Endothelial cell (in vitro differentiated cells): ENCODE measurements at regions not wholly inside any gene's neighbourhood (a gene's known extent, or its start where the extent isn't known, plus 50 kb on each side); places are given as distances from the start of the nearest gene placed in this dataset.

Source experiments
- DNase-seq: peaks from one replicate; pipeline ENCODE4 v3.0.0; 2021; ENCODE audit warnings: low spot score
- H3K27ac Mint-ChIP-seq: one replicate; pipeline ENCODE4 v1.8.0; 2021; ENCODE audit warnings: mixed read lengths, inconsistent platforms; ENCODE audit not compliant: unreplicated experiment
- H3K27me3 Mint-ChIP-seq: one replicate; pipeline ENCODE4 v1.8.0; 2021; ENCODE audit warnings: mild to moderate bottlenecking, moderate library complexity, mixed read lengths, inconsistent platforms; ENCODE audit not compliant: unreplicated experiment
- H3K36me3 Mint-ChIP-seq: one replicate; pipeline ENCODE4 v1.8.0; 2021; ENCODE audit warnings: mild to moderate bottlenecking, low read depth, mixed read lengths, inconsistent platforms; ENCODE audit not compliant: unreplicated experiment
- H3K4me1 Mint-ChIP-seq: one replicate; pipeline ENCODE4 v1.8.0; 2021; ENCODE audit warnings: mild to moderate bottlenecking, mixed read lengths, inconsistent platforms; ENCODE audit not compliant: unreplicated experiment
- H3K4me3 Mint-ChIP-seq: one replicate; pipeline ENCODE4 v1.8.0; 2021; ENCODE audit warnings: mild to moderate bottlenecking, mixed read lengths, inconsistent platforms; ENCODE audit not compliant: unreplicated experiment
- H3K9me3 Mint-ChIP-seq: one replicate; pipeline ENCODE4 v1.8.0; 2021; ENCODE audit warnings: mixed read lengths, inconsistent platforms; ENCODE audit not compliant: unreplicated experiment
- CTCF ChIP-seq: fragments of 200-600 bp; sonication (generic); IDR thresholded peaks from one replicate; pipeline ENCODE4 v1.5.0; 2021; ENCODE audit warnings: antibody characterized with exemption; ENCODE audit not compliant: unreplicated experiment

DNA sequence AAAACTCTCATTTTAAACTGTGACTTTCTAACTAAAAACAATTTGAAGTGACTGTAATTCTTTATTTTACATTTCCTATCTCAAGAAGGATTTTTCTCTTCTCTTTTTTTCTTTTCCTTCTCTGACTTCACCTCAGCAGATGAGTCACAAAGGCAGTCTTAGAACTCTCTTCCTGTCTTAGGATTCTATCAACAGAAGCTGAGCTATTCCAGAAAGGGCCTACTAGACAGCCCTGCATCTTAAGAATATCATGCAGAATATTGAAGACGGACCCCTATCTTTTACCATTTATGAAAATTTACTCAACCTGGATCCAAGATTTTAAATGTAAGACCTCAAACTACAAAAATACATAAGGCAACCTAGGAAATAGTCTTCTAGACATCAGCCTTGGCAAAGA lies 365.7 kb upstream of the SEMA3C start:
- Mint-ChIP-seq H3K4me1 (no peaks in the 10 kb centered on the region), H3K27me3 (no peaks in the 10 kb centered on the region), H3K9me3 (no peaks in the 10 kb centered on the region), H3K4me3 (no peak overlapping the region), H3K36me3 (no peaks in the 10 kb centered on the region), H3K27ac (no peak overlapping the region)
- DNase-seq = no peak
- no peak for TF ChIP-seq CTCF

- H3K9me3 Mint-ChIP-seq = no peaks in the 10 kb centered on the region
- no peak for DNase-seq
- H3K27me3 Mint-ChIP-seq = no peaks in the 10 kb centered on the region
- no peak overlapping the region for H3K4me3 Mint-ChIP-seq
- no peaks in the 10 kb centered on the region for H3K36me3 Mint-ChIP-seq
- no peak overlapping the region for H3K27ac Mint-ChIP-seq
- TF ChIP-seq CTCF = no peak
- no peaks in the 10 kb centered on the region for H3K4me1 Mint-ChIP-seq
Measured at GRCh38 chr7:81280531-81280930, 361.7 kb upstream of the SEMA3C start.

- Mint-ChIP-seq H3K27ac (no peak overlapping the region), H3K36me3 (no peaks in the 10 kb centered on the region), H3K9me3 (no peaks in the 10 kb centered on the region), H3K4me1 (no peaks in the 10 kb centered on the region), H3K27me3 (no peaks in the 10 kb centered on the region), H3K4me3 (no peak overlapping the region)
- no peak for DNase-seq
- no peak for TF ChIP-seq CTCF
Measured at GRCh38 chr7:81277691-81278090, 358.8 kb upstream of the SEMA3C start.

DNA sequence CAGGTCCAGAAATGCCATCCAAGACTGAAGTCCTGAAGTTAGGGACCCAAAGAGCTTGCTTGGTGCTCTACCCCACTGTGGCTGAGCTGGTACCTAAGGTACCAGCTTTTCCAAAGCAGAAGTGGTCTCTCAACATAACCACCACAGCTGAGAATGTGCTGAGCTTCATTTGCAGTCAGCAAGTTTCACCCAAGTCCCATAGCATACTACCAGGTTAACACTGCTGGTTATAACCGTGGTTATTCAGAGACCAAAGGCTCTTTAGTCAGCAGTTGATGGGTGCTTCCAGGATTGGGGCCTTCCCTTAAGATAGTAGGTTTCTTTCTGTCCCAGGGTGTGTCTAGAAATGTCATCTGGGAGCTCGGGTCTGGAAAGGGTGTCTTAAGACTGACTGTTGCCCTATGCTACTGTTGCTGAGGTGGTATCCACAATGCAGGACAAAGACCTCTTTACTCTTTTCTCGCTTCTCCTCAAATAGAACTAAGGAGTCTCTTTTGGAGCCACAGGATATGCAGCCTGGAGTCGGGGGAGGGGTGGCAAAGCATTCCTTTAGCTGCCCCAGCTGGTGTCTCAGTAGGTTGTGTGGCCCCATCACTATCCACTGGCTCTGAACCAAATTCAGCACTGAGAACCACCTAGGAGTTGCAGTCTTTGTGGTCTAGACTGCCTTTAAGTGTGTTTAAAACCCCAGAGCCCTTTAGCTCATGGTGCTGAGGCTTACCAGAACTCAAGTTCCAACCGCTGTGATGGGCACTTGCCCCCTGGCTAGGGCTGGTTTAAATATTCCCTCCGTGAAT lies 354.9 kb upstream of the SEMA3C start:
- H3K27me3 Mint-ChIP-seq = no peaks in the 10 kb centered on the region
- no peaks in the 10 kb centered on the region for H3K9me3 Mint-ChIP-seq
- H3K36me3 Mint-ChIP-seq = no peaks in the 10 kb centered on the region
- no peak for TF ChIP-seq CTCF
- no peaks in the 10 kb centered on the region for H3K4me1 Mint-ChIP-seq
- H3K4me3 Mint-ChIP-seq = no peak overlapping the region
- no peak overlapping the region for H3K27ac Mint-ChIP-seq
- DNase-seq = no peak

DNA sequence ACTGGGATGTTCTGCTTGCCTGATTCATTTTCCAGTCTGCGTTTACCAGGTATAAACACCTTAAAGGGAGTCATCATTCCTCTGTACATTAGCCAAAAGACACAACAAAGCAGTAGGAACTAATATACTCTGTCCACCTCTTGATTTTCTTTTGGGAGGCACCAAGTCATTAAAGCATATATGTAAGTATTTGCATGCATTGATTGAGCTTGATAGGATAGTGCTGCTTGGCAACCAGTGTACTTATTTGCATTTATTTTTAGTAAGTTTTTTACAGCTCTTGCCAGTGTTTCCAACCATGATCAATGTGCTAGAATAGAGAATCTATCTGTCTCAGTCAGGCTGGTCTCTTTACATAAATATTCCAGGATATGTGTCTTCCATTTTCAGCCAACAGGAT lies 353.3 kb upstream of the SEMA3C start:
- Mint-ChIP-seq H3K4me1 (no peaks in the 10 kb centered on the region), H3K4me3 (no peak overlapping the region), H3K27me3 (no peaks in the 10 kb centered on the region), H3K9me3 (no peaks in the 10 kb centered on the region), H3K36me3 (no peaks in the 10 kb centered on the region), H3K27ac (no peak overlapping the region)
- no peak for TF ChIP-seq CTCF
- DNase-seq = no peak
